HepG2 (cell line): ENCODE measurements at regions not wholly inside any gene's neighbourhood (a gene's known extent, or its start where the extent isn't known, plus 50 kb on each side); places are given as distances from the start of the nearest gene placed in this dataset.

ENCODE experiments used
- CTCF ChIP-seq: sonication (generic); formaldehyde crosslinking; IDR thresholded peaks from 2 replicates; pipeline ENCODE4 v1.5.0; 2020; ENCODE audit warnings: mild to moderate bottlenecking, missing genetic modification reagents, moderate library complexity
- POLR2AphosphoS5 ChIP-seq: IDR thresholded peaks from 2 replicates; pipeline ENCODE4 v1.6.1; 2012; ENCODE audit warnings: low read depth, low read length
- THYN1 ChIP-seq: sonication (generic); formaldehyde crosslinking; IDR thresholded peaks from 2 replicates; pipeline ENCODE4 v1.8.1; 2023; ENCODE audit warnings: low read depth, mild to moderate bottlenecking, moderate library complexity, missing genetic modification reagents, borderline replicate concordance
- TF ChIP-seq, protein P1 (sequence below): IDR thresholded peaks from 2 replicates; pipeline ENCODE4 v1.6.1; 2016; ENCODE audit warnings: low read depth, missing genetic modification reagents, missing compliant biosample characterization

GRCh38 chr3:181300033-181300432, 310.5 kb upstream of the DNAJC19 start:
- TF ChIP-seq POLR2AphosphoS5 (no peak), THYN1 (CRISPR knock-in tag) (no peak), CTCF (CRISPR knock-in tag) (no peak)
- TF ChIP-seq, protein P1, sequence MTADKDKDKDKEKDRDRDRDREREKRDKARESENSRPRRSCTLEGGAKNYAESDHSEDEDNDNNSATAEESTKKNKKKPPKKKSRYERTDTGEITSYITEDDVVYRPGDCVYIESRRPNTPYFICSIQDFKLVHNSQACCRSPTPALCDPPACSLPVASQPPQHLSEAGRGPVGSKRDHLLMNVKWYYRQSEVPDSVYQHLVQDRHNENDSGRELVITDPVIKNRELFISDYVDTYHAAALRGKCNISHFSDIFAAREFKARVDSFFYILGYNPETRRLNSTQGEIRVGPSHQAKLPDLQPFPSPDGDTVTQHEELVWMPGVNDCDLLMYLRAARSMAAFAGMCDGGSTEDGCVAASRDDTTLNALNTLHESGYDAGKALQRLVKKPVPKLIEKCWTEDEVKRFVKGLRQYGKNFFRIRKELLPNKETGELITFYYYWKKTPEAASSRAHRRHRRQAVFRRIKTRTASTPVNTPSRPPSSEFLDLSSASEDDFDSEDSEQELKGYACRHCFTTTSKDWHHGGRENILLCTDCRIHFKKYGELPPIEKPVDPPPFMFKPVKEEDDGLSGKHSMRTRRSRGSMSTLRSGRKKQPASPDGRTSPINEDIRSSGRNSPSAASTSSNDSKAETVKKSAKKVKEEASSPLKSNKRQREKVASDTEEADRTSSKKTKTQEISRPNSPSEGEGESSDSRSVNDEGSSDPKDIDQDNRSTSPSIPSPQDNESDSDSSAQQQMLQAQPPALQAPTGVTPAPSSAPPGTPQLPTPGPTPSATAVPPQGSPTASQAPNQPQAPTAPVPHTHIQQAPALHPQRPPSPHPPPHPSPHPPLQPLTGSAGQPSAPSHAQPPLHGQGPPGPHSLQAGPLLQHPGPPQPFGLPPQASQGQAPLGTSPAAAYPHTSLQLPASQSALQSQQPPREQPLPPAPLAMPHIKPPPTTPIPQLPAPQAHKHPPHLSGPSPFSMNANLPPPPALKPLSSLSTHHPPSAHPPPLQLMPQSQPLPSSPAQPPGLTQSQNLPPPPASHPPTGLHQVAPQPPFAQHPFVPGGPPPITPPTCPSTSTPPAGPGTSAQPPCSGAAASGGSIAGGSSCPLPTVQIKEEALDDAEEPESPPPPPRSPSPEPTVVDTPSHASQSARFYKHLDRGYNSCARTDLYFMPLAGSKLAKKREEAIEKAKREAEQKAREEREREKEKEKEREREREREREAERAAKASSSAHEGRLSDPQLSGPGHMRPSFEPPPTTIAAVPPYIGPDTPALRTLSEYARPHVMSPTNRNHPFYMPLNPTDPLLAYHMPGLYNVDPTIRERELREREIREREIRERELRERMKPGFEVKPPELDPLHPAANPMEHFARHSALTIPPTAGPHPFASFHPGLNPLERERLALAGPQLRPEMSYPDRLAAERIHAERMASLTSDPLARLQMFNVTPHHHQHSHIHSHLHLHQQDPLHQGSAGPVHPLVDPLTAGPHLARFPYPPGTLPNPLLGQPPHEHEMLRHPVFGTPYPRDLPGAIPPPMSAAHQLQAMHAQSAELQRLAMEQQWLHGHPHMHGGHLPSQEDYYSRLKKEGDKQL: no peak
